ENCODE measurements at regions not wholly inside any gene's neighbourhood (a gene's known extent, or its start where the extent isn't known, plus 50 kb on each side); places are given as distances from the start of the nearest gene placed in this dataset.

- TF ChIP-seq CTCF (IDR thresholded peaks at IDR 0.05) = no peak
- no peak for TF ChIP-seq POLR2A (IDR thresholded peaks at IDR 0.05)
- no peak for TF ChIP-seq EP300 (IDR thresholded peaks at IDR 0.05)
Observed at GRCh38 chr6:76451926-76452709, 379.7 kb upstream of the IMPG1 start.
